ENCODE measurements at regions not wholly inside any gene's neighbourhood (a gene's known extent, or its start where the extent isn't known, plus 50 kb on each side); places are given as distances from the start of the nearest gene placed in this dataset.
A peak's percentile ranks its signal among the peaks of the same experiment; 100 is the strongest.
"Not testable (repeated sequence)": the region's sequence is repeated elsewhere in the genome, so short reads cannot be mapped to it uniquely, and the experiment has no call there.

GRCh38 chr2:215542690-215543089, 106.8 kb upstream of the FN1 start:
- DNase-seq (ENCODE audit: low read depth in 2 of 2) = no peak

- DNase-seq (ENCODE audit: low read depth in 2 of 2) = peak; percentile 92
Observed at GRCh38 chr2:215540658-215541057, 104.8 kb upstream of the FN1 start.

- DNase-seq (ENCODE audit: low read depth in 2 of 2) = peak; percentile 94 to 95
Observed at GRCh38 chr2:215537611-215538010, 101.7 kb upstream of the FN1 start.

- peak in 1 of 2 experiments; percentile 43 for DNase-seq (ENCODE audit: low read depth in 2 of 2)
Observed at GRCh38 chr2:215536510-215536909, 100.6 kb upstream of the FN1 start.

GRCh38 chr2:215535741-215536140, 99.9 kb upstream of the FN1 start:
- DNase-seq (ENCODE audit: low read depth in 2 of 2) = no peak

GRCh38 chr2:215535125-215535668, 99.3 kb upstream of the FN1 start:
- peak in 1 of 2 experiments; percentile 68 for DNase-seq (ENCODE audit: low read depth in 2 of 2)

GRCh38 chr2:215533716-215534115, 97.8 kb upstream of the FN1 start:
- not testable (repeated sequence) for DNase-seq (ENCODE audit: low read depth in 2 of 2)

GRCh38 chr2:215532844-215533243, 97.0 kb upstream of the FN1 start:
- no peak for DNase-seq (ENCODE audit: low read depth in 2 of 2)

GRCh38 chr2:215531284-215531683, 95.4 kb upstream of the FN1 start:
- no peak for DNase-seq (ENCODE audit: low read depth in 2 of 2)

- DNase-seq (ENCODE audit: low read depth in 2 of 2) = no peak
Observed at GRCh38 chr2:215530191-215530968, 94.5 kb upstream of the FN1 start.

- DNase-seq (ENCODE audit: low read depth in 2 of 2) = no peak
Observed at GRCh38 chr2:215529271-215529670, 93.4 kb upstream of the FN1 start.

- DNase-seq (ENCODE audit: low read depth in 2 of 2) = peak; percentile 99 to 100
Observed at GRCh38 chr2:215528555-215528954, 92.7 kb upstream of the FN1 start.

GRCh38 chr2:215527736-215528135, 91.9 kb upstream of the FN1 start:
- no peak for DNase-seq (ENCODE audit: low read depth in 2 of 2)

GRCh38 chr2:215526341-215526740, 90.5 kb upstream of the FN1 start:
- no peak for DNase-seq (ENCODE audit: low read depth in 2 of 2)

- DNase-seq (ENCODE audit: low read depth in 2 of 2) = no peak
Observed at GRCh38 chr2:215522237-215522636, 86.4 kb upstream of the FN1 start.

- DNase-seq (ENCODE audit: low read depth in 2 of 2) = peak in 1 of 2 experiments; percentile 64
Observed at GRCh38 chr2:215521031-215521430, 85.2 kb upstream of the FN1 start.

GRCh38 chr2:215517391-215517790, 81.5 kb upstream of the FN1 start:
- no peak for DNase-seq (ENCODE audit: low read depth in 2 of 2)

- DNase-seq (ENCODE audit: low read depth in 2 of 2) = no peak
Observed at GRCh38 chr2:215514516-215514915, 78.6 kb upstream of the FN1 start.

GRCh38 chr2:215511454-215512346, 75.8 kb upstream of the FN1 start:
- DNase-seq (ENCODE audit: low read depth in 2 of 2) = no peak

- DNase-seq (ENCODE audit: low read depth in 2 of 2) = no peak
Observed at GRCh38 chr2:215507836-215508235, 72.0 kb upstream of the FN1 start.

GRCh38 chr2:215507136-215507535, 71.3 kb upstream of the FN1 start:
- DNase-seq (ENCODE audit: low read depth in 2 of 2) = no peak

GRCh38 chr2:215506604-215506990, 70.7 kb upstream of the FN1 start:
- no peak for DNase-seq (ENCODE audit: low read depth in 2 of 2)
